Bronchial epithelial cell (primary cell): ENCODE measurements at regions not wholly inside any gene's neighbourhood (a gene's known extent, or its start where the extent isn't known, plus 50 kb on each side); places are given as distances from the start of the nearest gene placed in this dataset.
A peak's percentile ranks its signal among the peaks of the same experiment; 100 is the strongest.

ENCODE experiments used
- DNase-seq: peaks from one replicate; pipeline ENCODE4 v3.0.0-alpha.2; 2010; ENCODE audit warnings: low read depth
- FAIRE-seq: peaks from 2 replicates; lab custom pipeline; 2011; peaks lifted over from hg19 to GRCh38; lab: Jason Lieb, UNC
- H3K27me3 ChIP-seq: 2 replicates; pipeline ENCODE4 v1.5.1; 2011; ENCODE audit warnings: low read length; ENCODE audit not compliant: control insufficient read depth, insufficient read depth
- H3K36me3 ChIP-seq: 2 replicates; pipeline ENCODE4 v1.5.1; 2011; ENCODE audit warnings: low read length; ENCODE audit not compliant: control insufficient read depth, insufficient read depth
- H3K4me3 ChIP-seq: 2 replicates; pipeline ENCODE4 v1.5.1; 2011; ENCODE audit warnings: mild to moderate bottlenecking, low read depth, low read length, control low read depth
- TF ChIP-seq, protein P1 (sequence below): IDR thresholded peaks from 2 replicates; pipeline ENCODE4 v1.5.1; 2011; ENCODE audit warnings: mild to moderate bottlenecking, moderate library complexity, low read length, control low read depth, inconsistent platforms; ENCODE audit not compliant: insufficient read depth, severe bottlenecking

DNA sequence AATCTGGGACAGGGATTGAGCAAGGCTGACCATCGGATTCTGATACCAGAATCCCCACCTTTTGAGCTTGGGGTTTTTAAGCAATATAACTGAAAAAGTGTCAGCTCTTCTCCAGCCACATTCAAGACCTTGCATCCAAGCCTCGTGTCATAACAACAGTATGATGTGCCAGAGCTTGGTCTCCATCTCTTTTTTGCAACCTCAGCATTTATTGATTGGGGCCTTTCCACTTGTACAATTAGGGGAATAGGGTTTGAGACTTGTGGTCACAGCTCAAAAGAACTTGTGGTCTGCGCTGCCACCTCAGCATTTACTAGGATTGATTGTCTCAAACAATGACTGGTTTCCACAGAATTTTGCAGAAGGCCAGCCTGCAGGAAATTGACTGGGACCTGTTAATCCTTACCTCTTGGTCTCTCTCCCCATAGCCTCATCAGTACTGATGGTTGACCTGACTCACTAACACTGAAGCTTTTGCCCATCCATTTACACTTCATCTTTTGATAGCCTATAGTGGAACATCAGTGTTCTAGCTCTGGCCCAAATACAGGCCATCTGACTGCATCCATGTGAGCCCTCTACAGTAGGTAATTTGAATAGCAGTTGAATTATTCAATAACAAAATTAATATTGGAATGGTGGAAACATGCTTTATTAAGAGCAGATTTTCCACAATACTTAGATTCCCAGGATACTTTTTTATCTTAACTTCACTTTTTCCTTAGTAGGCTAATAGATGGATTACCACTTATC lies 381.6 kb upstream of the PRR16 start:
- no peak for FAIRE-seq
- Histone ChIP-seq H3K4me3 (no peak overlapping the region), H3K27me3 (no peaks in the 10 kb centered on the region), H3K36me3 (no peaks in the 10 kb centered on the region)
- no peak for DNase-seq
- TF ChIP-seq, protein P1, sequence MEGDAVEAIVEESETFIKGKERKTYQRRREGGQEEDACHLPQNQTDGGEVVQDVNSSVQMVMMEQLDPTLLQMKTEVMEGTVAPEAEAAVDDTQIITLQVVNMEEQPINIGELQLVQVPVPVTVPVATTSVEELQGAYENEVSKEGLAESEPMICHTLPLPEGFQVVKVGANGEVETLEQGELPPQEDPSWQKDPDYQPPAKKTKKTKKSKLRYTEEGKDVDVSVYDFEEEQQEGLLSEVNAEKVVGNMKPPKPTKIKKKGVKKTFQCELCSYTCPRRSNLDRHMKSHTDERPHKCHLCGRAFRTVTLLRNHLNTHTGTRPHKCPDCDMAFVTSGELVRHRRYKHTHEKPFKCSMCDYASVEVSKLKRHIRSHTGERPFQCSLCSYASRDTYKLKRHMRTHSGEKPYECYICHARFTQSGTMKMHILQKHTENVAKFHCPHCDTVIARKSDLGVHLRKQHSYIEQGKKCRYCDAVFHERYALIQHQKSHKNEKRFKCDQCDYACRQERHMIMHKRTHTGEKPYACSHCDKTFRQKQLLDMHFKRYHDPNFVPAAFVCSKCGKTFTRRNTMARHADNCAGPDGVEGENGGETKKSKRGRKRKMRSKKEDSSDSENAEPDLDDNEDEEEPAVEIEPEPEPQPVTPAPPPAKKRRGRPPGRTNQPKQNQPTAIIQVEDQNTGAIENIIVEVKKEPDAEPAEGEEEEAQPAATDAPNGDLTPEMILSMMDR: no peak

DNA sequence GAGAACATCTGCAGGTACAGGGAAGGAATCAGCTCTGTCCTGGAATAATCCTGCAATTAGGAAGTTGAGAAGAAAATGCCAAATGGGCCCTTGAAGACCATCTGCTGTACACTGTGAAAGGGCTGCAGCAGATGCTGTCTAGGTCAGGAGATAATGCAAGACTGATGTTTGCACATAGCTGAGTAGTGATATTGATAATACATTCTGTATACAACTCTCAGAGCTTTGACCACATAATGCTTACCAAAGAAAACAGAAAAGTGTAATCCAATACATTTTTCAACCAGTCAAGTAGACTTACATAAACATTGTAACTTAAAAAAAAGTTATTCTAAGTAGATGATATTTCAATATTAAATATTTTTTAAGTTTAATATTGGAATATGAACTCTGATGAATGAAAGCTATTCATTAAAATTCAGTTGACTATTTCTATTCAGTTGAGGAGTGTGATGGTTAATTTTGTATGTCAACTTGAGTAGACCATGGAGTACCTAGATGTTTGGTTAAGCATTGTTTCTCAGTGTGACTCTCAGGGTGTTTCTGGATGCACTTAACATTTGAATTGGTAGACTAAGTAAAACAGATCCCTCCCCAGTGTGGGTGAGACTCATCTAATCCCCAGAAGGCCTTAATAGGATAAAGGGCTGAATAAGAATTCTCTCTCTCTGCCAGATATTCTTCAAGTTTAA lies 380.1 kb upstream of the PRR16 start:
- no peak overlapping the region for H3K4me3 ChIP-seq
- TF ChIP-seq, protein P1: no peak
- DNase-seq (no peak), FAIRE-seq (no peak)
- no peaks in the 10 kb centered on the region for H3K36me3 ChIP-seq
- no peaks in the 10 kb centered on the region for H3K27me3 ChIP-seq

DNA sequence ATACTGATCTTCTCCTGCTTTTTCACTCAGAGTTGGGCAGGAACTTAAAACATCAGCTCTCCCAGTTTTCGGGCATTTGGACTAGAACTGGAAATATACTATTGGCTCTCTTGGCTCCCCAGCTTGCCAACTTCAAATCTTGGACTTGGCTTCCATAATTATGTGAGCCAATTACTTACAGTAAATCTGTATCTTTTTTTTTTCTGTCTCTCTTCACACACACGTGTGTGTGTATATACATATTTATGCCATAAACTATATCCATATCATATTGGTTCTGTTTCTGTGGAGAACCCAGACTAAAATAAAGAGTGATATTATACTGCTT lies 379.6 kb upstream of the PRR16 start:
- H3K27me3 ChIP-seq: no peaks in the 10 kb centered on the region
- no peak for FAIRE-seq
- H3K4me3 ChIP-seq: no peak overlapping the region
- DNase-seq: no peak
- no peaks in the 10 kb centered on the region for H3K36me3 ChIP-seq
- TF ChIP-seq, protein P1: no peak

DNA sequence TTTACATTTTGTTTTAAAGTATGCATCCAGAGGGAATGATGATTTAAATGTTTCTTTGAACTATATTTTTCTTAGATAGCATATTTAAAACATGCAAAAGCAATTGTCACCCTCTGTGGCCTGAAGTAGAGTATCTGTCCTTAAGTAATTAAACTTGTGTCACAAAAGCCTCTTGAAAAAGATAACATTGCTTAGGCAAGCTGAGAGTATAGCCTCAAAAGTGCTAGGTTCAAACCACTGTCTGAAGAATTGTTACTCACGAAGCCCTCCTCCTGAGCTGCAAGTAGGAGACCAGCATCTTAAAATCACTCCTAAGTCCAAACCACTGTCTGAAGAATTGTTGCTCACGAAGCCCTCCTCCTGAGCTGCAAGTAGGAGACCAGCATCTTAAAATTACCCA lies 378.0 kb upstream of the PRR16 start:
- TF ChIP-seq, protein P1: no peak
- DNase-seq (no peak), FAIRE-seq (no peak)
- Histone ChIP-seq H3K36me3 (no peaks in the 10 kb centered on the region), H3K4me3 (no peak overlapping the region), H3K27me3 (no peaks in the 10 kb centered on the region)

DNA sequence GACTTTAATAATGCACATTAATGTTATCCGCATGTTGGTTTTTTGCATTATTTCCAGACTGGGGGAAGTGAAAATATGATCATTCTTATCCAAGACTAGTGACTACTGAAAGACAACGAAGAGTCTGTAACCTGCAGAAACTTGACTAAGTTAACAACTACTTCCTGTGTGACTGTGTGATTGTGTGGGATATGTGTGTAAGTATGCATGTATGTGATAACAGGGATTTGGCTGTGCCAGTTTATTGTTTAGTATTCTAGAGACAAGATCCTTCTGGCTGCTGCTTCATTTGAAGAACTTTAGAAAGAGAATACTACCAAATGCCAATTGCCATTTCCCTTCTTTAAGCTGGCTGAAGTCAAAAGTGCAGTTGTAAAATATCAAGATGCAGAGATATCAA lies 375.7 kb upstream of the PRR16 start:
- no peaks in the 10 kb centered on the region for H3K36me3 ChIP-seq
- no peak for FAIRE-seq
- no peak overlapping the region for H3K4me3 ChIP-seq
- DNase-seq: peak; percentile 41
- TF ChIP-seq, protein P1: no peak
- H3K27me3 ChIP-seq: no peaks in the 10 kb centered on the region

DNA sequence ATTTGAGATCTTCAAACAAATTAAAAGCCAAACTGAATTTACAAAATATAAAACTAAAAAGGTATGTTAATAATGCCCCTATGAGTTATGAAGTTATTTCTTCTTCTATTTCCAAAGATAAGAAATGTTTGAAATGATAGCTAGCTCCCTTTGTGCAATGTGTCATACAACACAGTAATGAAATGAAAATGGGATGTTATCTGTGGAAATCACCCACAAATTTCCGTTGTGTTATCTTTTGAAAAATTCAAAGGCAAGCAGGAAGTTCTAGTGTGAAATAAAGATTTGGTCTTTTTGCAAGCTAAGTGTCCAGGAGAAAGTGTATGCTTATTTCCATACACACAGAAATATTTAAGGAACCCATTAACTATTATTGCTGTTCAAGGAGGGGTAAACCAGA lies 375.3 kb upstream of the PRR16 start:
- TF ChIP-seq, protein P1: no peak
- Histone ChIP-seq H3K4me3 (no peak overlapping the region), H3K36me3 (no peaks in the 10 kb centered on the region), H3K27me3 (no peaks in the 10 kb centered on the region)
- DNase-seq (no peak), FAIRE-seq (no peak)
